CD4-positive, alpha-beta T cell treated with Interleukin-17A for 1 hour (primary cell): ENCODE measurements at regions not wholly inside any gene's neighbourhood (a gene's known extent, or its start where the extent isn't known, plus 50 kb on each side); places are given as distances from the start of the nearest gene placed in this dataset.
"Not testable (repeated sequence)": the region's sequence is repeated elsewhere in the genome, so short reads cannot be mapped to it uniquely, and the experiment has no call there.

Experiments
- DNase-seq: peaks from one replicate; pipeline ENCODE4 v3.0.0-alpha.2; 2020

- DNase-seq: no peak
Measured at GRCh38 chr9:7338586-7339281, 460.8 kb downstream of the DMAC1 start.

GRCh38 chr9:7336356-7337065, 463.1 kb downstream of the DMAC1 start:
- no peak for DNase-seq

- DNase-seq: no peak
Measured at GRCh38 chr9:7333719-7334118, 465.9 kb downstream of the DMAC1 start.

DNA sequence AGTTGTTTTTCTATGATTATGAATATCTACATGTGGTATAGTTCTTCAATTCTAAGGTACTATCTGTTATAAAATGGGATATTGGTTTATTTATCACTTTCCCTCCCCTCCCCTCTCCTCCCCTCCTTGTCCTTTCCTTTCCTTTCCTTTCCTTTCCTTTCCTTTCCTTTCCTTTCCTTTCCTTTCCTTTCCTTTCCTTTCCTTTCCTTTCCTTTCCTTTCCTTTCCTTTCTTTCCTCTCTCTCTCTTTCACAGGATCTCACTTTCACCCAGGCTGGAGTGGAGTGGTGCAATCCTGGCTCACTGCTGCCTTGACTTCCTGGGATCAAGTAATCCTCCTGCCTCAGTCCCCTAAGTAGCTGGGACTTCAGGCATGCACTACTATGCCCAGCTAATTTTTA, 466.8 kb downstream of the DMAC1 start:
- no peak for DNase-seq

DNA sequence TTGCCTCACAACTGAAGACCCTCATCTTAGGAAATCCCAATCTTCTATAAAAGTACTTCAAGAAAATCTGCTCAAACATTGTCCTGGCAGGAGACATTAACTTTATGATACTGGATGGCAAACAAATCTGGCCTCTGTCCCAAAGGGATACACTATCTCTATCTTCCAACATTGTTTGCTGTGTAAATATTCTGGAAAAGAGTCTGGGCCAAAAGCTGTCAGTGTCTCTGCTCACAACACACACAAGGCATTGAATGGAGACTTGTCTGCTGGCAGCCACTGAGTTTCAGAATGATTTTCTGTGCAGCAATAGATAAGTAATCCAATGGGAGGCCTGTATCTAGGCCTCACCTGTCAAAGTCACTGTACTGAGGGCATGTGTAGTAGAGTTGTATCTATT, 471.1 kb downstream of the DMAC1 start:
- no peak for DNase-seq

DNA sequence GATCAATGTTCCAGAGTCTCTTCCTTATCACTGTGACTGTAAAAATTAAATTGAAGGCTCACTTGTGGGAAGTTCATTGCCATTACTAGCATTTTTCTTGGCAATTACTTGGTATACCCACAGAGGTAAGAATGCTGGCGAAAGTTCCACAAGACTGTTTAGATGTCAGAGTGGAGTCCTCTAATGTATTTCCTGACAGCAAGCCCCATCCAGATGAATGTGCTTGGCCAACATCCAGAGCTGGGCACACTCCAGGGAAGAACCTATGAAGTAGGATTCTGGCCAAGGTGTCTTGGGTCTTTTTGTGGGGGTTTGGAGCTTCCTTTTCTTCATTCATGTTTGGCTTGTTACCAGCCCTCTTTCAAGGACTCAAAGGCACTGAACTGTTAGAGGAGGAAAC, 473.6 kb downstream of the DMAC1 start:
- DNase-seq: no peak

- no peak for DNase-seq
Measured at GRCh38 chr9:7324152-7324598, 475.4 kb downstream of the DMAC1 start.

GRCh38 chr9:7320841-7321240, 478.7 kb downstream of the DMAC1 start:
- DNase-seq: no peak

DNA sequence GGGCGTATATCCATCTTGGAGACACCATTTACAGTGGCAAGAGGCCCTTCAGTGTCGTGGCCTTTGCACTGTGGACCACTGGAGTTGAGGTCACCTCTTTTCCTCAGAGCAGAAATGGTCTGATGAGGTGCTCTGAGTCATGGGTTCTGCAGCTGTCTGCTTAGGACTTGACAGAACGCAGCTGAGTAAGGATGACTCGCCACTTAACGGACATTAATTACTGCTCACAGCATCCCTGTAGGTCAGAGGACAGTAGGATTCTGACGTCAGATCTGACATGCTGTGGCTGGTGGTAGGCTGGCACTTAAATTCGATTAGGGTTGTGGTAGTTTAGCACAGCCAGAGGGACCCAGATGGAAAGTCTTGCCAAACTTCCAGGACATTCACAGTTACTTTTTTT, 479.4 kb downstream of the DMAC1 start:
- DNase-seq: no peak

- no peak for DNase-seq
Measured at GRCh38 chr9:7318920-7319319, 480.7 kb downstream of the DMAC1 start.

DNA sequence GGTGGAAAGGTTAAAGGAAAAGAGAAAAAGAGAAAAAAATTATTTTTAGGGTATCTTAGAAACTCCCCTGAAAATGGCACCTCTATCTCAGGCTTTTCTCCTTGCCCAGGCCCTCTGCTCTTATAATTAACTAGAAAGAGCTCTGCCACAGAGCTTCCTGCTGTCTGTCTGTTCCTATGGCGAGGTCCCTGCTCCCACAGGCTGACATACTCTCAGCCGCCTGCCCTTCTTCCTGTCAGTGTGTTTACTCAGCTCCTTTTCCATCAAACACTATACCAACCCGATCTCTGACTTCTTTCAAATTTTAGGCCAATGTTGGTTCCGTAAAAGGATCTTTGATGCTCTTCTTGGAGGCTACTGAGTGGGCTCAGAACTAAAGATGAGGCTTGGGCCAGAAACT, 482.6 kb downstream of the DMAC1 start:
- no peak for DNase-seq

- no peak for DNase-seq
Measured at GRCh38 chr9:7316166-7316795, 483.3 kb downstream of the DMAC1 start.

DNA sequence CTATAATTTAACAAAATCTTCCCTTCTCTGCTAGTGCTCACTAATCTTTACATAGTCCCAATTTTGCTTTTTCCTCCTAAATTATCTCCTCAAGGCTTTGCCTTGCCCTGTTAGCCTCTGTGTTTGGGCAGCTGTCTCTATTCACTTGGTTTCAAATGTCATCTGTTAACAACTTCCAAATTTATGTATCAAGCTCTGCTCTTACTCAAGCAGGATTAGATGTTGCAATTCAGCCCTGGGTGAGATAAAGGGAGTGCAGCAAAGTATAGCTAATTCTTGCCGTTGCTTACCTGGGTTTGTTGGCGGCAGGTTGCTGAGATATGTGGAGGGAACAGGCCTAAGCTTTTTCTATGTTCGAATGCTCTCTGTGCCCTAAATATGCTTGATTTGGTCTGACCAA, 483.8 kb downstream of the DMAC1 start:
- DNase-seq: no peak

GRCh38 chr9:7315116-7315515, 484.5 kb downstream of the DMAC1 start:
- DNase-seq: no peak

GRCh38 chr9:7313389-7313788, 486.2 kb downstream of the DMAC1 start:
- no peak for DNase-seq

- DNase-seq: not testable (repeated sequence)
Measured at GRCh38 chr9:7309051-7309450, 490.5 kb downstream of the DMAC1 start.

- DNase-seq: no peak
Measured at GRCh38 chr9:7305677-7306076, 493.9 kb downstream of the DMAC1 start.

DNA sequence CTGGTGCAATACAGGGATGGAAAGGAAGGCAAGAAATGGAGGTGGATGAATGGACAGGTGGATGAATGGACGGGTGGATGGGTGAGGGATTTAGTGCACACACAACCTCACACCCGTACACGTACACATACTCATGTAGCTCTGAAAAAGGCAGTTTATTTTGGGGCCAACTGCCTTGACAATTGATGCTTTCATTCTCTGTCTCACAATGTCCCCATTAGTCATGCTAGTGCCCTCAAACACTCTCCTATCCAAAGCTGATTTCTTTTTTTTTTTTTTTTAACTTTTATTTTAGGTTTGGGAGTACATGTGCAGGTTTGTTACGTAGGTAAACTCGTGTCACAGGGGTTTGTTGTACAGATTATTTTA, 495.0 kb downstream of the DMAC1 start:
- no peak for DNase-seq

DNA sequence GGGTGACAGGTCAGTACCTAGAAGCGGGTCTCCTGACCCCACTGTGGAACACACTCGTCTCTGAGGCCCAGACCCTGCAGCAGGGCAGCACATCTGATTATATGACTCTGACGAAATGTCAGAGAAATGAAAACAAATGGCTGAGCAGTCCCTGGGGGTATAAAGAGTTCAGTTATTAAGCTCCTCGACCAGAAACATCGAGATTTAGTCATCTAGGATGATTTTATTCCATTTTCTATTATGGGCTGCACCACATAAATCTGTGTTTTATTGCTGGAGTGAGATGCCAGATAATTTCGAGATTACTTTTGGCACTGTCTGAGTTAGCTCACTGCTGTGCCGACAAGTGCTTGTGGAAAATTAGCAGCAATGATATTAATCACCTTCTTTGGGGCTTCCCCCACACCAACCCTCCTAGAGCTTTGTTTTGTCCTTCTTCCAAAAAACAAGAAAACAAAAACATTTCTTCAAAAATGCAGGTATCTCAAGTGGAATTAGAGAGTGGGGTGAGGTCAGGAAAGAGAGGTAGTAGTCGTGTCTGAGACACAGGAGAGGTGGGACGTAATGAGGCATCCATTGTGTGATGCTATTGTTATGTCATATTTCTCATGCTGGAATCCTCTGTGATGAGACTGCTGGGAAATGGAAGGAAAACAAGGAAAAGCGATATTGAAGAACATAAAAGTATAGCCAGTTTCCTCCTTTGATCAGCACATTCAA, 495.5 kb downstream of the DMAC1 start:
- no peak for DNase-seq

DNA sequence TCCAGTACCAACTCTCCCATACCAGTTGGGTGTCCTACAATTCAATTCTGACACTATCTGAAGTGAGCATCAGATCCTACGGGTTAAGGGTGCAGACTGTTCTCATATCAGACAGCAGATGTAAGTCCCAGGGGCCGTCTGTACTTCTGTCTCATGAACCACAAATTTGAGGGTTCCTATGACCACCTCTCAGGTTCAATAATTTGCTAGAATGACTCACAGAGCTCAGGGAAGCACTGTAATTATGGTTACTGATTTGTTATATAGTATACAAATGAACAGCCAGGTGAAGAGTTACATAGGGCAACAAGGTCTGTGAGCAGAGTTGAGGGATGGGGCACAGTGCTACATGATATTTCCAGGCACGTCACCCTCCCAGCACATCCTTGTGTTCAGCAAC, 499.1 kb downstream of the DMAC1 start:
- DNase-seq: no peak

DNA sequence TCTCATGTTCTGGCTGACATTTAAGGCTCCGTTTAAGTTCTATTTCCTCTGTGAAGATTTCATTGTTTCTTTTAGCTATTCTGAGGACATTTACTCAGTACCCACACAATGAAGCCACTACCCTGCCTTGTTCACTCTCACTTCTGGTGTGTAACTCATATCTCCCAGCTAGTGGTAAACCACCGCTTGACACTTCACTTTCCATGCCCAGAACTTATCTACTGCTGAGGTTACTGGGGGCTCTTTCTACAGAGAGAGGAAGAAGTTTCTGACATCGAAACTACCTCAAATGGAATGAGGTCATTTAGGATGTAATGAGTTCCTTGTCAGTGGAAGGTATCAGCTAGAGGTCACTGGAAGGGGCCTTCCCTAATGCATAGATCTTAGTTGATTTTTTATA, 501.5 kb downstream of the DMAC1 start:
- DNase-seq: peak; percentile 5

GRCh38 chr9:7297521-7297920, 502.1 kb downstream of the DMAC1 start:
- no peak for DNase-seq

- no peak for DNase-seq
Measured at GRCh38 chr9:7293091-7293490, 506.5 kb downstream of the DMAC1 start.

GRCh38 chr9:7289773-7290172, 509.8 kb downstream of the DMAC1 start:
- no peak for DNase-seq
